HepG2 (cell line): ENCODE measurements at regions not wholly inside any gene's neighbourhood (a gene's known extent, or its start where the extent isn't known, plus 50 kb on each side); places are given as distances from the start of the nearest gene placed in this dataset.

Source experiments
- ATAC-seq: fragments of 200-7000 bp; cut with Tn5 transposase; 3 replicates; pipeline ENCODE4 v1.9.1; 2020; ENCODE audit warnings: mild to moderate bottlenecking, moderate library complexity
- BruUV-seq: library from RNA; stranded (reverse); fragments of 400-500 nt; replicated peaks from 2 replicates; lab custom pipeline; 2021; lab: Mats Ljungman, UMichigan
- CTCF ChIA-PET: fragments of 300-600 bp; formaldehyde crosslinking; extraction: SDS; loops from one replicate; lab custom pipeline; 2021; ENCODE audit warnings: low total read pairs, inconsistent platforms, low intra/inter-chr PET ratio; lab: Yijun Ruan, JAX
- POLR2A ChIA-PET: fragments of 350-600 bp; sonication (Branson Sonifier 250); formaldehyde crosslinking; loops from one replicate; lab custom pipeline; 2020; ENCODE audit warnings: antibody characterized with exemption, inconsistent platforms; lab: Yijun Ruan, JAX
- DNase-seq: peaks from one replicate; pipeline ENCODE4 v3.0.0-alpha.2; 2015; ENCODE audit warnings: low spot score
- FAIRE-seq: peaks from 3 replicates; lab custom pipeline; 2011; peaks lifted over from hg19 to GRCh38; lab: Jason Lieb, UNC
- H2AFZ ChIP-seq: one replicate; pipeline ENCODE4 v1.6.1; 2011; ENCODE audit warnings: low read length, inconsistent platforms
- H3K27ac ChIP-seq: fragments of 300-600 bp; 3 replicates; pipeline ENCODE4 v1.8.0; 2011; ENCODE audit warnings: mixed run types, mild to moderate bottlenecking, mixed read lengths, low read length, inconsistent platforms; ENCODE audit not compliant: insufficient read depth; ENCODE audit errors: extremely low read length
- H3K27me3 ChIP-seq, 2 experiments: fragments of 200-600 bp in 1 of 2; 2 replicates in 1 of 2; 3 replicates in 1 of 2; pipeline versions ENCODE4 v1.6.0 to v1.8.0; 2011; ENCODE audit warnings: low read length in 2 of 2, mild to moderate bottlenecking in 2 of 2, moderate library complexity in 2 of 2, inconsistent platforms in 1 of 2; ENCODE audit not compliant: insufficient read depth in 2 of 2, control insufficient read depth in 1 of 2
- H3K36me3 ChIP-seq, 2 experiments: fragments of 200-600 bp in 1 of 2; replicated peaks in 1 of 2; 2 replicates in 1 of 2; 3 replicates in 1 of 2; pipeline versions ENCODE4 v1.5.1 to v1.8.0; 2011; ENCODE audit warnings: low read length in 2 of 2, inconsistent platforms in 1 of 2; ENCODE audit not compliant: insufficient read depth in 2 of 2, control insufficient read depth in 1 of 2
- H3K4me1 ChIP-seq: 2 replicates; pipeline ENCODE4 v1.5.1; 2012; ENCODE audit warnings: low read length, inconsistent platforms; ENCODE audit not compliant: insufficient read depth
- H3K4me2 ChIP-seq: 2 replicates; pipeline ENCODE4 v1.6.0; 2011; ENCODE audit warnings: low read depth, low read length, inconsistent platforms
- H3K4me3 ChIP-seq, 3 experiments: fragments of 200-600 bp in 1 of 3; sonication (generic), shearing (Covaris generic) in 1 of 3; replicated peaks in 1 of 3; 2 replicates each; pipeline ENCODE4 v1.5.1; 2011 to 2016; ENCODE audit warnings: low read length in 3 of 3, inconsistent platforms in 2 of 3, low read depth in 2 of 3, mild to moderate bottlenecking in 2 of 3, control low read depth in 1 of 3, mixed read lengths in 1 of 3; ENCODE audit not compliant: insufficient read depth in 1 of 3
- H3K79me2 ChIP-seq: one replicate; pipeline ENCODE4 v1.6.1; 2011; ENCODE audit warnings: low read length, inconsistent platforms; ENCODE audit not compliant: insufficient read depth
- H3K9ac ChIP-seq: 2 replicates; pipeline ENCODE4 v1.6.0; 2011; ENCODE audit warnings: mild to moderate bottlenecking, low read depth, low read length, inconsistent platforms; ENCODE audit not compliant: insufficient read depth
- H3K9me3 ChIP-seq: 2 replicates; pipeline ENCODE4 v1.5.1; 2012; ENCODE audit warnings: mild to moderate bottlenecking, low read length
- H4K20me1 ChIP-seq: 2 replicates; pipeline ENCODE4 v1.6.0; 2011; ENCODE audit warnings: inconsistent platforms, mild to moderate bottlenecking, low read length, moderate library complexity; ENCODE audit not compliant: insufficient read depth
- CBX1 ChIP-seq: IDR thresholded peaks from one replicate; pipeline ENCODE4 v1.6.1; 2016; ENCODE audit warnings: antibody characterized with exemption, low read depth
- CBX2 ChIP-seq, 2 experiments: fragments of 200-600 bp in 1 of 2; sonication (generic); formaldehyde crosslinking in 1 of 2; IDR thresholded peaks; 2 replicates each; pipeline versions ENCODE4 v1.7.0 to v1.8.1; 2018 to 2022; ENCODE audit warnings: low read depth in 2 of 2, low read length in 1 of 2, mild to moderate bottlenecking in 1 of 2, missing genetic modification reagents in 1 of 2
- ELK4 ChIP-seq: sonication (generic); formaldehyde crosslinking; IDR thresholded peaks from 2 replicates; pipeline ENCODE4 v1.9.0; 2021; ENCODE audit warnings: missing genetic modification reagents, borderline replicate concordance
- ISL2 ChIP-seq: sonication (generic); formaldehyde crosslinking; IDR thresholded peaks from 2 replicates; pipeline ENCODE4 v1.5.0; 2020; ENCODE audit warnings: missing genetic modification reagents
- MLLT10 ChIP-seq: sonication (generic); formaldehyde crosslinking; IDR thresholded peaks from 2 replicates; pipeline ENCODE4 v1.4.0; 2020; ENCODE audit warnings: missing genetic modification reagents
- RBM39 ChIP-seq: fragments of 200-400 bp; formaldehyde crosslinking; IDR thresholded peaks from one replicate; pipeline ENCODE4 v1.6.1; 2018; ENCODE audit warnings: antibody characterized with exemption, mild to moderate bottlenecking, low read depth, low read length; ENCODE audit not compliant: poor library complexity, severe bottlenecking
- SALL2 ChIP-seq: sonication (generic); formaldehyde crosslinking; IDR thresholded peaks from 2 replicates; pipeline ENCODE4 v1.8.1; 2023; ENCODE audit warnings: mild to moderate bottlenecking, missing genetic modification reagents, inconsistent platforms
- TCF12 ChIP-seq, 2 experiments: fragments of 450-650 bp in 1 of 2; sonication (generic) in 1 of 2; formaldehyde crosslinking in 1 of 2; IDR thresholded peaks; 2 replicates each; pipeline versions ENCODE4 v1.6.1 to v1.8.0; 2017 to 2022; ENCODE audit warnings: antibody characterized with exemption in 1 of 2, mild to moderate bottlenecking in 1 of 2, missing genetic modification reagents in 1 of 2, moderate library complexity in 1 of 2
- ZNF12 ChIP-seq: sonication (generic); formaldehyde crosslinking; IDR thresholded peaks from 2 replicates; pipeline ENCODE4 v1.5.0; 2020; ENCODE audit warnings: missing genetic modification reagents
- ZNF337 ChIP-seq: sonication (generic); formaldehyde crosslinking; IDR thresholded peaks from 2 replicates; pipeline ENCODE4 v1.5.1; 2020; ENCODE audit warnings: missing genetic modification reagents, low read depth, mild to moderate bottlenecking, borderline replicate concordance
- ZNF513 ChIP-seq: sonication (generic); formaldehyde crosslinking; conservative IDR thresholded peaks from 2 replicates; pipeline ENCODE4 v1.5.0; 2020; ENCODE audit warnings: missing genetic modification reagents
- ZNF546 ChIP-seq: sonication (generic); formaldehyde crosslinking; conservative IDR thresholded peaks from 2 replicates; pipeline ENCODE4 v1.8.1; 2023; ENCODE audit warnings: mild to moderate bottlenecking, missing genetic modification reagents
- ZNF83 ChIP-seq: sonication (generic); formaldehyde crosslinking; IDR thresholded peaks from 2 replicates; pipeline ENCODE4 v1.4.0; 2020; ENCODE audit warnings: missing genetic modification reagents, mild to moderate bottlenecking, borderline replicate concordance
- WGBS: methylation state at CpG from one replicate; pipeline ENCODE4 v1.1.6; 2017; ENCODE audit warnings: low lambda C conversion rate; 5-methylcytosine and 5-hydroxymethylcytosine counted together
- in situ Hi-C: cut with HindIII; loops from 2 replicates; pipeline ENCODE4 v1.10.0; 2017; ENCODE audit warnings: low pct_unique_long_range_greater_than_20kb; ENCODE audit not compliant: extremely low pct_ligation_motif_present
- intact Hi-C: fragments of 100-400 bp; cut with micrococcal nuclease; formaldehyde crosslinking; loops from one replicate; pipeline ENCODE4 v1.10.0; 2022; ENCODE audit not compliant: unreplicated experiment
- TF ChIP-seq, protein P1 (sequence below): sonication (generic); formaldehyde crosslinking; IDR thresholded peaks from 2 replicates; pipeline ENCODE4 v1.4.0; 2020; ENCODE audit warnings: missing genetic modification reagents
- TF ChIP-seq, protein P2 (sequence below): sonication (generic); formaldehyde crosslinking; IDR thresholded peaks from 2 replicates; pipeline ENCODE4 v1.8.1; 2023; ENCODE audit warnings: mild to moderate bottlenecking, missing genetic modification reagents, borderline replicate concordance

- Histone ChIP-seq H4K20me1 (no peaks in the 10 kb centered on the region), H3K79me2 (no peaks in the 10 kb centered on the region), H3K36me3 (no peaks in the 10 kb centered on the region), H3K27me3 (no peaks in the 10 kb centered on the region), H3K9me3 (no peaks in the 10 kb centered on the region), H3K4me3 (no peak overlapping the region), H3K4me2 (no peak overlapping the region), H3K27ac (no peak overlapping the region), H3K9ac (no peak overlapping the region), H2AFZ (no peak overlapping the region), H3K4me1 (no peaks in the 10 kb centered on the region)
- TF ChIP-seq ZNF546 (CRISPR knock-in tag) (no peak), ZNF513 (CRISPR knock-in tag) (no peak), ZNF337 (CRISPR knock-in tag) (no peak), ZNF12 (no peak), RBM39 (no peak), CBX1 (no peak), SALL2 (CRISPR knock-in tag) (no peak), ISL2 (CRISPR knock-in tag) (no peak), ZNF83 (CRISPR knock-in tag) (no peak), CBX2 (IDR thresholded peaks at IDR 0.05; ENCODE audit: low read depth, low read length) (no peak), CBX2 (CRISPR knock-in tag; IDR thresholded peaks at IDR 0.05; ENCODE audit: low read depth) (no peak), ELK4 (CRISPR knock-in tag) (no peak), TCF12 (IDR thresholded peaks at IDR 0.05) (no peak), TCF12 (CRISPR knock-in tag; IDR thresholded peaks at IDR 0.05) (no peak), MLLT10 (CRISPR knock-in tag) (no peak)
- TF ChIP-seq, protein P1, sequence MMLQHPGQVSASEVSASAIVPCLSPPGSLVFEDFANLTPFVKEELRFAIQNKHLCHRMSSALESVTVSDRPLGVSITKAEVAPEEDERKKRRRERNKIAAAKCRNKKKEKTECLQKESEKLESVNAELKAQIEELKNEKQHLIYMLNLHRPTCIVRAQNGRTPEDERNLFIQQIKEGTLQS (CRISPR knock-in tag) = no peak
- TF ChIP-seq, protein P2, sequence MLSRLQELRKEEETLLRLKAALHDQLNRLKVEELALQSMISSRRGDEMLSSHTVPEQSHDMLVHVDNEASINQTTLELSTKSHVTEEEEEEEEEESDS (CRISPR knock-in tag) = no peak
- DNase-seq (no peak), ATAC-seq (no peak), FAIRE-seq (no peak)
- POLR2A ChIA-PET = no interaction called here
- in situ Hi-C loops (no loop called here), intact Hi-C loops (no loop called here)
- CTCF ChIA-PET = no interaction called here
- WGBS = 40% methylated on average over 4 of the region's 4 CpGs
- BruUV-seq = no TSS peak
Observed at GRCh38 chr1:96978901-96979300, 257.3 kb downstream of the PTBP2 start.
